ENCODE measurements at regions not wholly inside any gene's neighbourhood (a gene's known extent, or its start where the extent isn't known, plus 50 kb on each side); places are given as distances from the start of the nearest gene placed in this dataset.
A peak's percentile ranks its signal among the peaks of the same experiment; 100 is the strongest.

DNA sequence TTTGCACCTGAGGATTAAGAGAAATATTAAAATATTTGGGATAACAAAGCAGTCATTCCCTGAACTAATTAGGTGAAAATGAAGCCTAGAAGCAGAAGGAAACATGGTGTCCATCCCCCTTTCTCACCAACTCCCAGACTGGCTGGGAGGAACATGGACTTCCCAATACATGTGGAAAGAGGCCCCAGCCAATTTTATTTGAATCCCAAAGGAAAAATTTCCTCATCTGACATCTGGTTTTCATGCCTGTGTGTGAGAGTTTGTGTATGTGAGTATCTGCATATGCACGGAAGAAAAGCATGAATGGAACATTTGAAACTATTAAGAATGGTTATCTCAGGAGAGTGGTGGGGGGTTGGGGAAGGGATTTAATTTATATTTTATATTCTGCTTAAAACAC lies 84.3 kb downstream of the COPS8 start:
- Histone ChIP-seq H3K36me3 (no peaks in the 10 kb centered on the region), H3K4me1 (peaks cover 0 to 12% (median 0%) of the 10 kb centered on the region in 9 donors), H3K27me3 (no peaks in the 10 kb centered on the region), H3K27ac (peak overlapping the region in 4 of 10 donors; percentile 54 to 70 (median 66)), H3K4me3 (no peak overlapping the region), H3K9me3 (peaks cover 0 to 30% (median 5%) of the 10 kb centered on the region in 11 donors)
- intact Hi-C loops (cut with DNase I): loop anchor here in 1 of 10 donors (2.0 kb wide), 1 partner anchor 49 kb away; no protein-coding TSS in a partner anchor
- WGBS, 2 donors: 55 to 65% methylated on average over 1 of the region's 1 CpG
- DNase-seq (no peak), ATAC-seq (peak in 5 of 8 donors; percentile 49 to 77 (median 67))
- no peak for TF ChIP-seq CTCF (IDR thresholded peaks at IDR 0.05)

DNA sequence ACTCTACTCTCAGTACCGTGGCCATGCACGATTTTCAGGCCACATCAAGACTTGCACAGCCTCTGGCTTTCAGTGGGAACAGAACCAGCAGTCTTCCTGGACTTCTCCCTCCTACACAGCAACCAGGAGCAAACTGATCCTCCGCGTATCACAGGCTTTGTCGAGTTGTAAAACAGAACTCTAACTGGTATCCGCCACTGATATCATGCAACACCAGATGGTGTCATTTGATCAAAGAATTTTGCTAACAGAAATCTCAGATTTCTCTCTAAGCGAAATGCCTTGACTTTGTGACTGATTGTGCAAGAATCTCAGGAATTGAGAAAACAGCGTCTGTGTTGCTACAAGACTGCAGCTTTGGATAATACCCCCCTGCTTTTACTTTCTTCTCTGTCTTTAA lies 85.7 kb downstream of the COPS8 start:
- H3K9me3 ChIP-seq: peaks cover 0 to 34% (median 5%) of the 10 kb centered on the region in 11 donors
- no peak overlapping the region for H3K4me3 ChIP-seq
- peaks cover 0 to 12% (median 0%) of the 10 kb centered on the region in 9 donors for H3K4me1 ChIP-seq
- DNase-seq (no peak), ATAC-seq (peak; percentile 49 to 89 (median 70))
- WGBS, 2 donors: 55 to 64% methylated on average over 8 of the region's 8 CpGs
- no peaks in the 10 kb centered on the region for H3K36me3 ChIP-seq
- peak in 3 of 9 donors; percentile 13 to 39 (median 18) for TF ChIP-seq CTCF (IDR thresholded peaks at IDR 0.05)
- no peaks in the 10 kb centered on the region for H3K27me3 ChIP-seq
- intact Hi-C loops (cut with DNase I): loop anchor here in 1 of 10 donors (2.0 kb wide), 1 partner anchor 47 kb away; no protein-coding TSS in a partner anchor
- H3K27ac ChIP-seq: peak overlapping the region in 8 of 10 donors; percentile 40 to 70 (median 58)

- no peak for DNase-seq
- Histone ChIP-seq H3K36me3 (no peaks in the 10 kb centered on the region), H3K27me3 (no peaks in the 10 kb centered on the region), H3K9me3 (peaks cover 0 to 34% (median 5%) of the 10 kb centered on the region in 11 donors), H3K4me1 (peaks cover 0 to 12% (median 0%) of the 10 kb centered on the region in 9 donors), H3K27ac (peak overlapping the region in 9 of 10 donors; percentile 4 to 70 (median 54)), H3K4me3 (no peak overlapping the region)
- no peak for ATAC-seq
- 81 to 85% methylated on average over 4 of the region's 4 CpGs for WGBS, 2 donors
- TF ChIP-seq CTCF (IDR thresholded peaks at IDR 0.05): no peak
- intact Hi-C loops (cut with DNase I): loop anchor here in 1 of 10 donors (2.0 kb wide), 1 partner anchor 47 kb away; no protein-coding TSS in a partner anchor
Observed at GRCh38 chr2:237171881-237172280, 86.2 kb downstream of the COPS8 start.

- Histone ChIP-seq H3K27me3 (no peaks in the 10 kb centered on the region), H3K36me3 (no peaks in the 10 kb centered on the region), H3K27ac (no peak overlapping the region), H3K4me1 (peaks cover 0 to 11% (median 0%) of the 10 kb centered on the region in 9 donors), H3K9me3 (peaks cover 0 to 19% (median 5%) of the 10 kb centered on the region in 11 donors), H3K4me3 (no peak overlapping the region)
- intact Hi-C loops (cut with DNase I): no loop called here
- WGBS, 2 donors: 93 to 100% methylated on average over 1 of the region's 1 CpG
- ATAC-seq (no peak), DNase-seq (no peak)
- no peak for TF ChIP-seq CTCF (IDR thresholded peaks at IDR 0.05)
Observed at GRCh38 chr2:237177052-237177451, 91.4 kb downstream of the COPS8 start.

Measured in heart right ventricle (tissue), 16 donors.